IPS-18c (cell line): ENCODE measurements at regions not wholly inside any gene's neighbourhood (a gene's known extent, or its start where the extent isn't known, plus 50 kb on each side); places are given as distances from the start of the nearest gene placed in this dataset.
"Not testable (repeated sequence)": the region's sequence is repeated elsewhere in the genome, so short reads cannot be mapped to it uniquely, and the experiment has no call there.

Source experiments
- H3K4me3 ChIP-seq: 2 replicates; pipeline ENCODE4 v1.7.0; 2013; ENCODE audit warnings: low read depth, mild to moderate bottlenecking, low read length, moderate library complexity; ENCODE audit not compliant: insufficient read depth
- H3K9me3 ChIP-seq: one replicate; pipeline ENCODE4 v1.6.1; 2013; ENCODE audit warnings: mild to moderate bottlenecking, low read length, moderate library complexity; ENCODE audit not compliant: control insufficient read depth, insufficient read depth

- no peak overlapping the region for H3K4me3 ChIP-seq
- H3K9me3 ChIP-seq: no peaks in the 10 kb centered on the region
Measured at GRCh38 chr2:7379799-7380198, 462.6 kb downstream of the RNF144A start.

GRCh38 chr2:7384773-7385349 lies 467.6 kb downstream of the RNF144A start:
- no peak overlapping the region for H3K4me3 ChIP-seq
- no peaks in the 10 kb centered on the region for H3K9me3 ChIP-seq

DNA sequence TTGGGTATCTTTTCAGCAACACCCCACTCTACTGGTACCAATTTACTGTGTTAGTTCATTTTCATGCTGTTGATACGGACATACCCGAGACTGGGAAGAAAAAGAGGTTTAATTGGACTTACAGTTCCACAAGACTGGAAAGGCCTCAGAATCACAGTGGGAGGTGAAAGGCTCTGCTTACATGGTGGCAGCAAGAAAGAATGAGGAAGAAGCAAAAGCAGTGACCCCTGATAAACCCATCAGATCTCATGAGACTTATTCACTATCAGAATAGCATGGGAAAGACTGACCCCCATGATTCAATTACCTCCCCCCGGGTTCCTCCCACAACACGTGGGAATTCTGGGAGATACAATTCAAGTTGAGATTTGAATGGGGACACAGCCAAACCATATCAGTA lies 473.1 kb downstream of the RNF144A start:
- H3K9me3 ChIP-seq, H3K4me3 ChIP-seq: not testable (repeated sequence)

DNA sequence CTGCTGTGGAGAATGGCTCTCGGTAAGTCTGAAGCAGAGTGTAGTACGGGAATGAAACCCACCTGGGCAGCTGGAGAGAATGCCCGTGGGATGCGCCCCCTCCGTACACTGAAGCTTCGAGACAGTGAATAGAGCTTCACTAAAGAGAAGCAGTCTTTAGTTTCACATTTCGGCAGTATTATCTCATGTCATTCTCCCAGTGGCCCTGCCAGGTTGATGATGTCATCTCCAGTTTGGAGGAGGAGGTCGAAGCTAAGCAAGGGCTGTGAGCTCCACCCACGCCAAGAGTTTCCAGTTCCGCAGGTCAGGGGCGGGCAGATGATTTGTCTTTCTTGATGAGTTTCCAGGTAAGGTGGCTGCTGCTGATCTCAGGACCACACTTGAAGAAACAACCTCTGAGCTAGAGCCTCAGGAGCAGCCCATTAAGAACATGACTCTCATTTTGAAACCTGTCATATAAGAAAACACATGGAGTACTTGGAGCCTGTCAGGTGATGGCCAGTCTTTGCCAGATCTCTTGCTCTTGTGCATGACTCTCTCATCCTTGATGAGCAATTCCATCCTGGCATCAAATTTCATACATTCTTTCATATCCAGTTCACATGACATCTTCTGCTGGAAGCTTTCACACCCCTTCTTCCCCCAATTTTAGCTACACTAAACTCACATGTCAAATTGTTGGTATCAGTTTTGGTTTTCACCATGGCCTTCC lies 475.0 kb downstream of the RNF144A start:
- no peak overlapping the region for H3K4me3 ChIP-seq
- no peaks in the 10 kb centered on the region for H3K9me3 ChIP-seq

DNA sequence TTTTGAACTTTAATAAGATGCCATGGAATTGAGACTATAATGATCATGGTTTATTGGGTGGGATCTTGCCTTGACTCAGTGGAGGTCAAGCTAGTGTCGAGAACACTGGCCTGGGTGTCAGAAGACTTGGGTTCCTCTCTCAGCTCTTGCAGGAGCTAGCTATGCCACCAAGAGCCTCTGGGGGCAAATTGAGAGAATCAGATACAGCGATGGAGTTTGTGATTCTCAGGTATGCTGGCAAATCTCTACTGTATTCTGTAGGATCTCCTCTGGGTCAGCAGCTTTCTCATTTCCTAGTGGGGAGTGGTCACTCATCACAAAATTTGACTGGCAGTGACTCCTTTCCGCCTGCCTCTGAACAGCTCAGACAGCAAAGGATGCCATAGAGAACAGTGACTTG lies 477.0 kb downstream of the RNF144A start:
- no peaks in the 10 kb centered on the region for H3K9me3 ChIP-seq
- no peak overlapping the region for H3K4me3 ChIP-seq

DNA sequence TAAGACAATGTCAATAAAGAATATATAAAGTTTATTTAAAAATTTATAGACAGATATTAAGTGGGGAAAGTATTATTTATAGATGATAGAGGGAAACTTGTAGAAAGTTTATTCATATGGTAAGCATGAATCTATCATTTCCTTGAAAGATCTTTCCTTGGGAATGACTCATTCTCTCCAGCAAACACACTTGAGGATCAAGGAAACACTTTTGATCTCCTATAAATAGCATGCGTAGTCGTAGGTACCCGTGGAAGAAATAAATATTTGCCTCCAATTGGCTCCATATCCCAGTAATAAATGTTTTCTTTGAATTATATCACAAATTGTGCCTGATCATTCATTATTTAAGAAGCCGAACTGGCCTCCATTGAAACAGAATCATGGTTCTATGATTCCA lies 483.4 kb downstream of the RNF144A start:
- Histone ChIP-seq H3K4me3 (no peak overlapping the region), H3K9me3 (peaks cover 2% of the 10 kb centered on the region)

DNA sequence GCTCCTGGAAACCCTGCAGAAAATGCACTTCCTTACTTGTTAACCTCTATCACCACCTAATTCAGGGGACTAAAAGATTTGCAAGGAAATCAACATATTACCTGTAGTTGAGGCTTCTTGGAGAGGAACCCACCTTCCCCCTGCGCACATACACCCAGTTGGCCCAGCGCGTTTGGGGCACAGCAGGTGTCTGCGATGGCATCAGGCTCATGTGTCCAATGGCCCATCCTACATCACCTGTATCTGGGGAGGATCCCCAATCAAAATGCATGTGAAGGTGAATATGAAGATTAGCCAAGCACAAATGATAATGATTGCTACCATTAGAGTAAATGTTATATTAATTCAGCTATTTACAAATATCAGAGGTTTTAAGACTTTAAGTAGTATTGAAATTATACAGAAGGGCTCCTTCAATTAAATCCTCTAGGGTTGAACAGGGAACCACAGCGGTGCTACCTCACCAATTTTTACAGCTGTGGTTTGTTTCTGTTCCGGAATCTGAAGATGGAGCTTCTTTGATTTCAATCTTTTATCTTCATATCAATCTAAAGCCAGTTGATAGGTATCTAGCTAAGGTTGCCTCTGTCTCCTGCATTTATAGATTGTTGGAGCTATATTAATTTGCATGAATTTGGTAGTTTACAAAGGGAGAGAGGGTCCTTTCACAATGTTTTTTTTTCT lies 486.0 kb downstream of the RNF144A start:
- H3K9me3 ChIP-seq: peaks cover 2% of the 10 kb centered on the region
- H3K4me3 ChIP-seq: no peak overlapping the region

DNA sequence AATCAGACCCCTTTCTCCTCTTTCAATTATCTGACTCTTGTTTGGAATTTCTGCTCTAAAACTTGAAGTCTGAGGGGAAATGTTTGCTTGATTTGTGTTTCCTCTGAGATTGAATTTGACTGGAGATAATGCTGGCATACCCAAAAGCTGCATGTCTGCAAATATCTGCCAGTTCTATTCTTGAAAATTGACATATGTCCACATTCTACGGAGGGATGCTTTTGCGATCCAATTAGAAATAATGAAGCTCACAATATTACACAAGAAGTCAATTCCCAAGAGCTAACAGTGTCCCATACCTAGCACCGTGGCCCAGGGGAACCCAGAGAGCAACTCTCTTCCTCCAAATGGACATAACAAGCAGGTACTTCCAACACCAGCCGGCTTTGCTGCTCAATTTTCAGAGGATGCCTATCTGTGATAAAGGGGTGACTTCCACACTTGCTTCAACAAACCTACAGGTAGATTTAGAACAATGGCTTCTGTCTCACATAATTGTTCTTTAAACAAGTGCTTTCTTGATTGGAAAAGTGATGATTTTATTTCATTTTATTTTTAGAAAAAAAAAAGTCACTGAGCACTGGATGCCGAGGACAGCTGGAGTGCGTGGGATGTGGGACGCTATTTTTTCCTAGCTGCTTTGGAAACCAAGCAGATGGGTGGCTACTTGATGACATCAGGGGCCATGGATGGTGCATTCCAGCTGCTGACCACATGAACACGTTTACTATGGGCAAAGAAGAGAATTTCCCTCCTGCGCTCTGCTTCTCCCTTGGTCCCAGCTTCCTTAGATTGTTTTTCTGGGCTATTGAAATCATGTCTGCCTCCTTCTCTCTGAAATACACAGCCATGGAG lies 488.9 kb downstream of the RNF144A start:
- H3K4me3 ChIP-seq: no peak overlapping the region
- peaks cover 2% of the 10 kb centered on the region for H3K9me3 ChIP-seq

GRCh38 chr2:7407001-7407400 lies 489.8 kb downstream of the RNF144A start:
- Histone ChIP-seq H3K9me3 (peaks cover 2% of the 10 kb centered on the region), H3K4me3 (no peak overlapping the region)

GRCh38 chr2:7407906-7408680 lies 490.9 kb downstream of the RNF144A start:
- Histone ChIP-seq H3K9me3 (peaks cover 2% of the 10 kb centered on the region), H3K4me3 (no peak overlapping the region)

- Histone ChIP-seq H3K9me3 (no peaks in the 10 kb centered on the region), H3K4me3 (no peak overlapping the region)
Measured at GRCh38 chr2:7411691-7412090, 494.5 kb downstream of the RNF144A start.

- Histone ChIP-seq H3K9me3 (no peaks in the 10 kb centered on the region), H3K4me3 (no peak overlapping the region)
Measured at GRCh38 chr2:7417845-7418742, 500.9 kb downstream of the RNF144A start.

GRCh38 chr2:7419186-7419585 lies 502.0 kb downstream of the RNF144A start:
- no peaks in the 10 kb centered on the region for H3K9me3 ChIP-seq
- no peak overlapping the region for H3K4me3 ChIP-seq

GRCh38 chr2:7419814-7420311 lies 502.7 kb downstream of the RNF144A start:
- Histone ChIP-seq H3K4me3 (no peak overlapping the region), H3K9me3 (no peaks in the 10 kb centered on the region)

DNA sequence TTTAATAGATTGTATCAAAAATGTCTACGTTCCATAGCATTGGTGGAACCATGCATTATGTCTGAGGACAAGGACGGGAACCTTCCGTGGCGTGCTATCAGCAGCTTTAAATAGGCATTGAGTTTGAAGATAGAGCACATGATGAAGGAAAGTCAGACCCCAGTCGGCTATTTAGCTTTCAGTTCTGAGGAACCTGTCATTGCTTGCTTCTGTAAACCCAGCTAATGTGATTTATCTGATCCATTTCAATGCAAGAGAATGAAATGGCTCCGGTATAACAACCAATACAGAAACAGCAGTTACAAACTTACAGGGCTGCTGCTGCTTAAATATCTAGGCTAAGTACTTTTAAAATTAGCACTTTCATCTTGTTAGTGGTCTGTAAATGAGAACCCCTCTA lies 503.3 kb downstream of the RNF144A start:
- no peaks in the 10 kb centered on the region for H3K9me3 ChIP-seq
- no peak overlapping the region for H3K4me3 ChIP-seq

DNA sequence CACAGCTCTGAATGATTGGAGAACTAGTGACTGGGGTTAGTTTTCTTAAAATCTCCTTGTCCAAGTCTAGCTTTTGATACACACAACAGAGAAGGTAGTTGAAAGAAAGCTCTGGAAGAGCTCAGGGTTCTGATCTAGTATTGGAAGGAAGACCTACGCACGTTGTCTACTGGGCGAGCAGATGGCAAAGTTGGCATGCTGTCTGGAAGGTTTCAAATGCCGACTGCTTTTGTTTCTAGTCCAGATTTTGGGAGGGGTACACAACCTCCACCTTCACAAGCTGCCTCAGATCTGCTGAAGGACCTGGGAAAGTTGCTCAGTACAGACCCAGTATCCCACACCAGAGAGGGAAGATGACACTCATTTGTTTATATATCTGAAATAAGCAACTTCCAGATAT lies 507.3 kb downstream of the RNF144A start:
- no peak overlapping the region for H3K4me3 ChIP-seq
- no peaks in the 10 kb centered on the region for H3K9me3 ChIP-seq
